ENCODE measurements at regions not wholly inside any gene's neighbourhood (a gene's known extent, or its start where the extent isn't known, plus 50 kb on each side); places are given as distances from the start of the nearest gene placed in this dataset.

DNA sequence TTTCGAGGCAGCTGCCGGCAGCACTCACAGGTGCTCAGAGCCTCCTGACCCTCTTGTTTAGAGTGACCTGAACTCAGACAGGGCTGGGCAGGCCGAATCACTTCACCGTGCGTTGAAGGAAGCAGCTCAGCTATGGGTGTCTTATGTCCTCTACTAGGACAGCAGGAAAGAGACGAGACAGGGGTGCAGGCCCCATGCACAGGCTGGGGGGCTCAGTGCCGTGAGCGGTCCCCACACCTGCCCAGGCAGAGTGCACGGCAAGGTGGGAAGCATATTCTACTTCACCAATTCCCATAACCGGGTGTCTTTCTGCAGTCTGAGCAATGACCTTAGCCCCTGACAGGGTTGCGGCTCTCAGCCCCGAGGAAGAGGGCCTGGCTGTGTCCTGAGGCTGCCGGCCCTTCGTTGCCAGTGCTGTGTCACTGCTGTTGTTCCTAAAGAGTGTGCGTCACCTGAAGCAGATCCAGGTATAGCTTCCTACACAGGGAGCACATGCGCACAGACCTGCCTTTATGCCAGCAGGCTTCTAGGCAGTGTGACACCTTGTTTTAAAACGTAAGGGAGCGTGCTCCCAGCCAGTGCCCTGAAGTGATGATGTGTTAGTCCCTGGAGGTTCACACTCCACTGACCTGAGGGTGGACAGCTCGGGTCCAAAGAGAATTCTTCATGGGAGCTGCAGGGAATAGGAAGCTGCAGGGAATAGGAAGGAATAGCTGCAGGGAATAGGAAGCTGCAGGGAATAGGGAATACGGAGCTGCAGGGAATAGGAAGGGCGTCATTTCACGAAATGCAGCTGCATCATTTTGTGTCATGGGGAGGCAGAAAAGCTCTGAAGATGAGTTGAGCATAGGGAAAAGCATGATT, 207.9 kb upstream of the SALL3 start:
- no peak for DNase-seq

DNA sequence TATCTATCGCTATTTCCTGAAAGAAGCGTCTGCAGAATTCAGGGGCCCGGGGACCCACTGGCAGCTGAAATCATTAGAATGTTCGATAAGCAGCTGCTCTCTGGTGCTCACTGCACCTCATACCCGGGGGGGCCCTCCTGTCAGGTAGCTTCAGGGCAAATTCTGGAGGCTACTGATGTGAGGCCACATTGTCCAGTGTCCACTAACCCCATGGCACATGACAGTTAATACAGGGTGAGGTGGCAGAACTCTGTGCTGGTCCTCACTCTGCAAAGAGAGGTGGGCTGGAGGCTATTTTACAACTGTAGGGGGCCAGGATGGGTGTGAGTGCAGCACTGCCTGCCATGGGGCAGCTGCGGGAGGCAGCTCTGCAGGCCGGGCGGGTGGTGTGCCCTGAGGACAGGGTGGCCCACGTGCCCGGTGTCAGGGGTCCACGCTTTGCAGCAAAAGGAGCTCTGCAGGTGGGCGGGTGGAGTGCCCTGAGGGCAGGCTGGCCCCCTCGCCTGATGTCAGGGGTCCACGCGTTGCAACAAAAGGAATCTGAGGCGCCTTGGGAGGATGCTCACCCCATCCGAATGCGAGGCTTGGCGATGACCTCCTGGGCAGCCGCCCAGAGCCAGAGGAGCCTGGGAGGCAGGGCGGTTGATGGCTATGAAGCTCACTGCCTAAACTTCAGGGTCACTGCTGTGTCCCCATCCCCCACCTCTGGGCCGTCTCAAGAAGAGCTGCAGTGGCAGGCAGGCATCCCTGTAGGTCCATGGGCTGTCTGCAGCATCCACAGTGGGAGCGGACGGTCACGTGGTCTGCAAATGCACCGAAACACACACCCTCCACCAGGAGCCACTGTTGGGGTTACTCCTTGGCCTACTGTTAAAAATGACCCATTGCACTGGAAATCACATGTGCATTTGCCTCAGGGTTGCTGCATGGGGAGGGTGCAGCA, 207.0 kb upstream of the SALL3 start:
- DNase-seq = no peak

DNA sequence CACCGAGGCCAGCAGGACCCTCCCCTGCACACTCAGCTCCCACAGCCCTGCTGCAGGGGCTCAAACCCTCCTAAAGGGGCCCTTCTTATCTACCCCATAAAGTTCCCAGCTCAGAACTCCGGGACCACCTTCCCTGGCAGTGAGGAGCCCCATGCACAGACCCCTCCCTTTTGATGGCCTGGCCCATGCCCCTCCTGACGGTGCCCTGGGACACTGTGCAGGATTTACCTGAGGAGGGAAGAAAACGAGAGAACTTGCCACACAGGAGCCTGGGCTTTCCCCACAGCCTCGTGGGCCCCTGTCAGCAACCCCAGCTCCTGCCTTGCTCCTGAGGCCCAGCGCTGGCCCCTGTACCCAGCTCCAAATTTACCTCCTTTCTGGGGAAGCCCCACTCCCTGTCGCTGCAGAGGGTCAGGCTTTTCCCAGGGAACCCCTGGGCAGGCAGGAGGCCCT, 206.3 kb upstream of the SALL3 start:
- no peak for DNase-seq

DNA sequence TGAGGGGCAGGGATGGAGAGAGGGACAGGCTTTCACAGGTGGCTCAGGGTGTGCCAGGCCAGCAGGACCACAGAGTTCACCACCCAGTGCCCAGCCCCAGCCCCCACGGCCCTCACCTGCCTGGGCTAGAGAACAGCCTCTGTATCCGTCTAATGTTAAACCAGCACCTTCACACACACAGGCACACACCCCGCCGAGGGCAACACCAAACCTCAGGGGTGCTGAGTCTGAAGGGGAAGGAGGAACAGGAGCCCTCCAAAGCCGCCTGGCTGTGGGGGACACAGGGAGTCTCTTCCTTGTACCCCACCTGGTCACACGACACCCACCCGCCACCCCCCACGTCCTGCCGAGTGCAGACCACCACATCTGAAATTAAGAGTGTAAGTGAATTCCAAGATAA, 205.8 kb upstream of the SALL3 start:
- no peak for DNase-seq

DNA sequence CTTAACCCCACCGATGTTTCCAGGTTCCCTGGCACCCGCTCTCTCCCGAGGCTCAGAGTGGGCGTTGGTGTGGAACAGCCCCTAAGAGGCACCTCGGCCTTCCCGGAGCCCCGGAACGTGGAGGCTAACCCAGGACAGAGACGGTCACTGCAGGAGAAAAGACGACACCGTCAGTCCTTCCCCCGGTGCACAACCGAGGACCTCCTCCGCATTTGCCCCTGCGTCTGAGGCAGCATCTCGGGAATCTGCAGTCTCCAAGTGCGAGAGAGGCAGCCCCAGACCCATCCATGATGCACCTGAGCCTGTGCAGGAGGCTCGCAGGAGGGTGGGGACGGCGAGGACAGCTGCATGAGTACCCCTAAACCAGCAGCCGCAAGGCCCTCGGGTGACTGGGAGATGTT, 204.9 kb upstream of the SALL3 start:
- DNase-seq = no peak

DNA sequence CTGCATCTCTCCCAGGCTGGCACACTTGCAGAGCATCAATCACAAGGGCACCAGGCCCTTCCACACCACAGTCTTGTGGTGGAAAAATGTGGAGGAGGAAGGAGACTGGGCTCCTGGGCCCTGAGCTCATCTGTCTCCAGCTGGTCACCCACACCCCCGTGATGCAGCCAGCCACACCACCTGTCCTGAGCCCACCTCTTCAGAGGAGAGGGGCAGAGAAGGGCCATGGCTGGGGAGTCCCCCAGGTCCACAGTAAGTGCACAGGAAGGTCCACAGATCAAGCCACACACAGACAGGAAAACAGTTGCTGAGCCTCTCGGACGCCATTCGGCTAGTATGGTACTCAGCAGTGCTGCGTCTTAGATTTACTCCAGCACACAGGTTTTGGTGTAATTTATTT, 203.5 kb upstream of the SALL3 start:
- DNase-seq = no peak

DNA sequence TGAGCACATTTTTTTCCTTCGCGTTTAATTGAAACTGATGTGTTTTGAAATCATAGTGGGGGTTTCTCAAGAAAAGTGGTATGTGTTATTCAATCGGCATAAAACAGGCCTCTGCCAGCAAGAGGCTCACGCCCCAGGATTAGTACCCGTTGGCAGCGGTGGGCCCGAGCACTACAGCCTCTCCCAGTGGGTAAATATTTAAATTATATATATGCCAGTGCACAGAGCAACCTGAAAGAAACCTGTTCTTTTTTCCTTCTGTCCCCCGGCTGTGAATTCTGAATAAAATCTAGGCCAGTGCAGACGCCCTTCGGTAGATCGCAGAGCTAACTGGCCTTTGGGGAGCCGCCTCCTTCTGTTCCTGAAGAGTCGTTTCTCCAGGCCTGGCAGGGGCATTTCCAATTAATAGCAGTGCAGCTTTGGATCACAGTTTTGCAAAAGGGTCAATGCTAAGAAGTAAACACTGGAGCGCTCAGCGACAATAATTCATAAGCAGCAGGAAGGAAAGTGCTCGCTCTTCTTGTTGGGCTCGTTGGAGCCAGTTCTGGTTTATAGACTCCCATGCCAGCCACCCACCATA, 202.8 kb upstream of the SALL3 start:
- no peak for DNase-seq

DNA sequence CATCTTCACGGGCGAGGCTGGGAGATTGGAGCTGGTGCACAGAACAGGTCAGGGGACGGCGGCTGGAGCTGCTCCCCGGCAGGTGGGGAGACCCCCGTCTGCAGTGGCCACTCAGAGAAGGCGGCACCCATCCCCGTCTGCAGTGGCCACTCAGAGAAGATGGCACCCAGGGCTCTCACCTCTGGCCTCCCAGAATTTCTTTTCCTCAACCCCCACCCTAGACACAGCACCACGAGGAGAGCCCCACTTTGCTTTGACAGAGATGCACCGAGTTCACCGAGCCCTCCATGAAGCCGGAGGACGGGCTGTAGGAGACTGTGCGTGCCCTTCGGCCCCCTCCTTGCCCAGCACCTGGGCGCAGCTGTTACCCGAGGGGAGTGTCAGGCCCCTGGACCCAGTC, 201.6 kb upstream of the SALL3 start:
- no peak for DNase-seq

DNA sequence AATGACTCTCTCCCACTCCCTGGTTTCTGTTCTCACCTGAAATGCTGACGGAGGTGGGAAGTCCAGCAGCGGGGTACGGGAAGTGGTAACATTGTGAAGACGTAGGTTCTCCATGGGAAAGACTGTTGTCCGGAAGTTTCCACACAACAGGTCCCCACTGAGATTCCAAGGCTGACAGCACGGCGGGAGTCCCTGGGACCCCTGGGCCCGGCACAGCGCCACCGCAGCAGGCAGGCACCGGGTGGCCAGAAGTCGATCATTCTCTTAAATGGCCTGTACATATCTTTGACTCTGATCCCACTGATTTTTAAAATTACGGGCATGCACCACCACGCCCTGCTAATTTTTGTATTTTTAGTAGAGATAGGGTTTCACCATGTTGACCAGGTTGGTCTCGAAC, 201.0 kb upstream of the SALL3 start:
- no peak for DNase-seq

DNA sequence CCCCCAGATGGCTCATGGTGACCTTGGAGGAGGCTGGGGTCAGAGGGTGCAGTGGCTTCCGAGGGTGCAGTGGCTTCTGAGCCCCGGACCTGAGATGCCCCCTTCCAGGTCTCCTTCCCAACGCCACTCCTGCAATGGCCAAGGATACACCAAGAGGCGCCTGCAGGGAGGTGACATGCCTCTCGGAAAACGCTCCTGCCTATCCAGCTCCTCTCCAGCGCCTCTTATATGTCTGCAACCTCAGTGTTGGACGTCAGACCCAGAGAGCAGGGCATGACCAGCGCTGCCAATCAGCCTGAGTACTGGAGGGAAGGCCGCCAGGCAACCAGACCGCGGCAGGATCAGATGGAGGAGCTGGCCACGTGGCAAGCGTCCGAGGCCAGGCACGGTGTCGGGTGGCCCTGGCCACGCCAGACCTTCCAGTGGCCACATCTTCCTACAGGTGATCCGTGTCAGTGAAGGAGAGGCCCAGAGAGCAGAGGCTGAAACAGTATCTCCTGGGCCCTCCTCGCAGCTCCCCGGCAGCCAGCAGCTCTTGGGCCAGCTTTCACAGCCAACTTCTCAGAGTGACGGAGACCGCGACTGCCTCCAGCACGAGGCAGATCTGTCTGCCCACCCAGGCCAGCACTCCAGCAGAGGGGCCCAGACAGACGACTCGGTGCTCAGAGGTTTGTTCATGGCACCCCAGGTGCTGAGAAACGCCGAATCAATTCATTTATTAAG, 199.5 kb upstream of the SALL3 start:
- DNase-seq = no peak

DNA sequence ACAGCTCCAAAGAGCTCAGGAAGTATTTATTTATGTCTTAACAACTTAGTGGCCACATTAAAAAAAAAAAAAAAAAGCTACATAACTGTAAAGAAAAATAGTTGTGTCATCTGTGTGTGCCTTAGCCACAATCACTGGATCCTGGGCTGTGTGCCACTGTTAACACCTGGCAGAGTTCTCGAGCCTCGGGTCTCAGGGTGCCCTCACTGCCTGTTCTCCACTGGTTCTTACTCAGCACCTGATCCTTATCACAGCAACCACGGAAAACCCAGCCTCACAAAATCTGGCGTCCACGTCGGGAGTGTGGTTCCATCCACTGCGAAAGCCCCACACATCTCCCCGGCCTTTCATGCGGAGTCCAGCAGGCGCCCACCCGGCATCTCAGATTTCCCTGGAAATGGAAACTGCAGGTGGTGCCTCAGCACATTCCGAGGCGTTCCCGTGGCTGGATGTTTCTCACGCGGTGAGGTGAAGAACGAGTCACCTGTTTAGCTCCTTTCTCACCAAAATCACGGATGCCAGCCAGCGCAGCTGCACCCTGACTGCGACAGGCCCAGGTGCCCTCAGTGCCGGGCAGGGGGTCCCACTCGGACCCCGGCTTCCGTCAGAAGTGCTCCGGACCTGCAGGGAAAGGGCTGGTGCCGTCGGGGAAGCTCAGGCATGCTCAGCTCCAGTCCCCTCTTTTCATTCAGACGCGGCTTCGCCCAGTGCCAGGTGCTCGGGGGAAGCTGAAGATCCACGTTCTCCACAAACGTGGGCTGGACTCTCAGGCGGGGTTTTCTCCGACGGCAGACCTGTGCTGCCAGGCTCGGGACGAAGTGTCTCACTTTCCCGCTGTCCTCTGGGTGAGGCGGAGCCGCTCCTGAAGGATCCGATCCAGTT, 198.7 kb upstream of the SALL3 start:
- DNase-seq = no peak

DNA sequence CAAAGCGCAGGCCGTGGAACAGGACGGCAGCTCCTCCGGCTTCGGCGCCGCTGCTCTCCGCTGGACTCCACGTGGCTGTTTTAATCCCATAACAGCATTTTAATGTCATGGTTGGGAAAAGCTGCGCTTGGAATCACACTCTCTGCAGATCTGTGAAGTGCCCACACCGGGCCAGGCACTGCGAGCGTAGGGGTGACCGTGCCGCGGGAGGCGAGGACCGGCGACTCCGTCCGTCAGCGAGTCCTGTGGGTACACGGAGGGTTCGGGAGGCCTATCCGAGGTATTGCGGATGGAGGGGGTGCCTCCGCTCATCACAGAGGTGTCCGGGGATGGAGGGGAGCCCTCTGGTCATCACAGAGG, 198.0 kb upstream of the SALL3 start:
- DNase-seq = no peak

DNA sequence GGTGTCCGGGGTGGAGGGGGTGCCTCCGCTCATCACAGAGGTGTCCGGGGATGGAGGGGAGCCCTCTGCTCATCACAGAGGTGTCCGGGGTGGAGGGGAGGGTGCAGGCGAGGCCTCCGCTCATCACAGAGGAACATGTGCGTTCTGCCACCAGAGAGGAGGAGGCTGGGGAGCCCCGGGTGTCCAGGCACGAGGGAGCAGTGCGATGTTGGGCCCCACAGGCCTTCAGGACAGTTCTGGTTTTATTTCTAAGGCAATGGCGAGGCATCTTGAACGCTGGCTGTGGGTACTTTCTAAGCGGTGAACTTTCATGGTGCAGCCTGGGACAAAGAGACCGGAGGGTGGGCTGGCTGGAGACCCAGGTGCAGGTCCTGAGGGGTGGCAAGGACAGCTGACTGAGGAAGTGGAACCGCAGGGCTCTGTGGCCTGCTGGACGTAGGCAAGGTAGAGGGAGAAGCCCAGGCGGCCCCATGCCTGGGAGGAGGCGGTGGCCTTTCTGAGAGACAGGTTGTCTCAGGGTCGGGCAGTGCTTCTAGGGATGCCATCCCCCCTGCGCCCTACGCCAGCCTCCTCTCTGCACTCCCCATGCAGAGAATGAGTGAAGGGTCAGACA, 196.6 kb upstream of the SALL3 start:
- no peak for DNase-seq

DNA sequence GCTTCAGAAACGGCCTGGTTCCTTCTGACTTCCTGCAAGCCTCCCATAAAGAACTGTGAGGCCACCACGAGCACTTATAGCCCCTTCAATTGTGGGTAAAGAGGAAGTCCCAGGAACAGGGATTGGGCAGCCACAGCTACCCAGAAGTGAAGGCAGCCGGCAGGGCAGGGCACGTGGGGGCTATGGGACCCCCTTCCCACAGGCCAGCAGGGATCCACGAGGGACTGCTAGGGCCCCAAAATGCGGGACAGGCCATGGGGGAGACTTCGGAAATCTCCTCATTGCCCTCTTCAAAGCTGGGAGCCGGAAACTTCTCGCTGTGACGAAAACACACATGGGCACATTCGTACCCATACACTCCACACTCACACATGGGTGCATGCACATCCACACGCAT, 196.1 kb upstream of the SALL3 start:
- no peak for DNase-seq

DNA sequence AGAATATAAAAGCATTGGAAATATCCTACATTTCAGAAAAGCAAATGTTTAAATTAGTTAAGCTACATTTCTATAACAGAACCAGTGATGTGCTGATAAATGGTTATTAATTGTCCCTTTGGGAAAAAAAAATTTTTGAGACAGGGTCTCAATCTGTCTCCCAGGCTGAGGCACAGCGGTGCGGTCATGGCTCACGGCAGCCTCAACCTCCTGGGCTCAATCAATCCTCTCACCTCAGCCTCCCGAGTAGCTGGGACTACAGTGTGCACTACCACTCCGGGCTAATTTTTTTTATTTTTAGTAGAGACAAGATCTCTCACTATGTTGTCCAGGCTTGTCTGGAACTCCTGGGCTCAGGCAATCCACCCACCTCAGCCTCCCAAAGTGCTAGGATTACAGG, 194.8 kb upstream of the SALL3 start:
- DNase-seq = no peak

DNA sequence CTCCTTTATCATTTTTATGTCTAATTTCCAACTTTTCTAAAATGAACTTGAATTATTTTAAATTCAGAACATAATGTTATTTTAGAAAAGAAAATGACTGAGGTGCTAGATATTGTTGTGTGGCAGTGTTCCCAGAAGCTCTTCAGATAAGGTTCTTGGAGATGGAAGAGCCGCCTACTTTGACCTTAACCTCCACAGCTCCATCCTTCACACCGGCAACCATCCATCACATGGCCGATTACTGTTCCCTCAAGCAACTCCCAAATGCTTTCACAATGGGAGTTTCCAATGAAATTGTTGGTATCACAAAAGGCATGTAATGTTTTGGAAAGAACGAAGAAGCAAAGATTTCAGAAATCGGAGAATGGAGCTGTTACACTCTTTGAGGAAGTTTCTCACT, 193.9 kb upstream of the SALL3 start:
- DNase-seq = no peak

DNA sequence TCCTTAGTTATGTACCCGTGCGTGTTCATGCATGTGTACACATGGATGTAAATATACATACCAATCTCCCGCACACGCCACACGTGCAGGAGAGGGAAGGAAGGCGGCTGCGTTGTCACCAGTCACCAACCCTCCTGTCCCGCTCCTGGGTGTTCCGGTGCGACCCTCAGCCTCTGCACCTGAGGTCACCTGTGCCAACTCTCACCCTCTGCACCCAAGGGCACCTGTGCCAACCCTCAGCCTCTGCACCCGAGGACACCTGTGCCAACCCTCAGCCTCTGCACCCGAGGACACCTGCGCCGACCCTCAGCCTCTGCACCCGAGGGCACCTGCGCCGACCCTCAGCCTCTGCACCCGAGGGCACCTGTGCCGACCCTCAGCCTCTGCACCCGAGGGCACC, 192.8 kb upstream of the SALL3 start:
- no peak for DNase-seq

DNA sequence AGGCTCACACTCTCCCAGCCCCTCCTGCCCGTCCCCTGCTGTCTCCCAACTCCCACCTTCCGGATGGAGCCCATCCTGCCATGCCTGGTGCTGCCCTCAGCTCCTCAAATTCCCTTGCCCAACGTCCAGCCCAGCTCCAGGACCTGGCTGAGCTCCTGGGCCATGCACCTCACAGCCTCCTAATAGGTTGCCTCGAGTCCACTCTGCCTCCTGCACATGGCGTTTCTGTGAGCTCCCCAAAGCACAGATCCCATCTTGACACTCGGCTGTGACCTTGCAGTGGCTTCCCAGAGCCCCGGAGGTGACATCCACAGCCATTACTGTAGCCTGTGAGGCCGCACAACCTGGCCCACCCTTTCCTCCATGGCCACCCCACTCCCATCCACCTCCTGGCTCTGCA, 191.9 kb upstream of the SALL3 start:
- no peak for DNase-seq

DNA sequence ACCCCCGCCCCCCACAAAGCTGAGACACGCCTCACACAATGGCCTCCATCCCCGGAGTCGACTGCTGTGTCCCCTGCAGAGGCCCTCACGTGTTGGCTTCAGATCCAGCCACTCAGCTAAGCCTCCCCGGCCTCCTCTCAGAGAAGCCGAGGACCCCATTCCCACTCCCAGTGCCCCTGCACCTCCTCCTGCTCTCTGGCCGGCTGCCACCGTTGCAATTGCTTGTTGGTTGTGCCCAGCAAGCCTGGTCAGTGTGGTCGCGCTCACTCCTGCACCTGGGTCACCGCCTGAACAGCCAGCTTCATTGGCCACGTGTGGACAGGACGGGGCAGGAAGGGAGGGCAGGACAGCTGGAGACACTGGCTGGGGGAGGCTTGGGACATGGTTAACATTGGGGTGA, 191.5 kb upstream of the SALL3 start:
- DNase-seq = no peak

DNA sequence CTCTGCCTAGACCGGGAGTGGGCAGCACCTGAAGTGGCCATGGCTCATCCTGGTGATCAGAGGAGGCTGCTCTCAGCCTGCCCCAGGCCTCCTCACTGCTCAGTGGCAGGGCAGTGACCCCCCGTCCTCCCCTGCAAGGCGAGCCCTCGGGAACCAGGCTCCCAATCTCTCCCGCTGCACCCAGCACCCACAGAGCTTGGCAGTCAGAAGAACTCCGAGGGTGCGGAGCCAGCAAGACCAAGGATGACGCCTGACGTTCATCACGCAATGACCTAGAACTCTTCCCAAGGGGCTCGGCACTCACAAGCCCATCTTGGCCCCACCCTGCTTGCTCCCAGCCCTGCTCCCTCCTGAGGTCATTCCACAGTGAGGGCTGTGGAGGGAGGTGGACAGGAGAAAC, 189.8 kb upstream of the SALL3 start:
- DNase-seq = no peak

DNA sequence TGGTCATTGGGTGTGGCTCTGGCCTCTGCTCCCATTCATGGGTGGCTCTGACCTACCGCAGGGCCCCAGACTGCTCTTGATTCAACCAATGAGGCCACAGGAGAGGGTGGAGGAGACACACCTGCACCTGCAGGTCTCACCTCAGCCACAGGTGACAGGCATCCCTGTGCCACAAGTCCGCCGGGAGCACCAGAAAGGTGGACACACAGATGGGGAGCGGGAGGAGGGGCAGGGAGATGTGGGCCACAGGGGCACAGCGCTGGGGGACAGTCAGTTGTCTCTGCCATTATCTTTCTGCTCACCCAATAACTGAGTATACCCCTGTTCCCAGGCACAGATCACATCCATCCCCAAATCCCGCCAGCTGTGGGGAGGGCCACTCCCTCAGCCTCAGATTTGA, 189.1 kb upstream of the SALL3 start:
- no peak for DNase-seq

DNA sequence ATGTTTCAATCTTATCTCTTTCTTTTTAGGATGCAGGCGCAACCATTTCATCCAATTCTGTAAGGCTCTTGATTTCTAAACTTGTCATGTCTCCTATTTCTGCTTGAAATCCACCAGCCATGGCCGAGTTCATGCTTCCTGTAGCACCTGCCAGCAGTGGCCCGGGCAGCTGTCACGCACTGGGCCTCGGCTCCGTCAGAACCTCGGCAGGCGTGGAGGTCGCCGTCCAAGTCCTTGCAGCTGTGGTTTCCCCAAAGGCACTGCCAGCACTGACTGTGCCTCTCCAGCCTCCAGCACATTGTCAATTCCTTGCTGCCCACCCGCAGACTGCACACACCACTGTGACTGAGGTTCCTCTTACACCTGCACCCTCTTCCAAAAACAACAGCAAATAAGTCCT, 188.7 kb upstream of the SALL3 start:
- DNase-seq = no peak

Data from NCI-H1048 (cell line).